OCI-LY7 (cell line): ENCODE measurements at regions not wholly inside any gene's neighbourhood (a gene's known extent, or its start where the extent isn't known, plus 50 kb on each side); places are given as distances from the start of the nearest gene placed in this dataset.

Experiments used
- EZH2phosphoT487 ChIP-seq: fragments of 200-600 bp; sonication (generic); IDR thresholded peaks from 2 replicates; pipeline ENCODE4 v1.6.1; 2018; ENCODE audit warnings: low read depth, borderline replicate concordance, mild to moderate bottlenecking, mixed run types, antibody characterized with exemption, low read length, moderate library complexity, mixed read lengths
- TF ChIP-seq, protein P1 (sequence below): fragments of 200-600 bp; sonication (generic); conservative IDR thresholded peaks from 2 replicates; pipeline ENCODE4 v1.5.1; 2014; ENCODE audit warnings: mild to moderate bottlenecking, antibody characterized with exemption, low read length, moderate library complexity, mixed read lengths

DNA sequence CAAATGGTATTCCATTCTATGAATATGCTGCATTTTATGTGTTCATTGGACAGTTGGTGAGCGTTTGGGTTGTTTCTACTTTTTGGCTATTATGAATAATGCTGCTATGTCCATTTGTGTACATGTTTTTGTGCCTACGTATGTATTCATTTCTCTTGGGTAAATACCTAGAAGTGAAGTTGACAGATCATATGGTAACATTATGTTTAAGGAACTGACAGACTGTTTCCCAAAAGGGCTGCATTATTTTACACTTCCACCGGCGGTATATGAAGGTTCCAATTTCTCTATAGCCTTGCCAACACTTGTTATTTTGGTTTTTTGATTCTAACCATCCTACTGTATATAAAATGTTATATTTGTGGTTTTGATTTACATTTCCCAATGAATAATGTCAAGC is 703.9 kb upstream of the CDH2 start:
- TF ChIP-seq, protein P1, sequence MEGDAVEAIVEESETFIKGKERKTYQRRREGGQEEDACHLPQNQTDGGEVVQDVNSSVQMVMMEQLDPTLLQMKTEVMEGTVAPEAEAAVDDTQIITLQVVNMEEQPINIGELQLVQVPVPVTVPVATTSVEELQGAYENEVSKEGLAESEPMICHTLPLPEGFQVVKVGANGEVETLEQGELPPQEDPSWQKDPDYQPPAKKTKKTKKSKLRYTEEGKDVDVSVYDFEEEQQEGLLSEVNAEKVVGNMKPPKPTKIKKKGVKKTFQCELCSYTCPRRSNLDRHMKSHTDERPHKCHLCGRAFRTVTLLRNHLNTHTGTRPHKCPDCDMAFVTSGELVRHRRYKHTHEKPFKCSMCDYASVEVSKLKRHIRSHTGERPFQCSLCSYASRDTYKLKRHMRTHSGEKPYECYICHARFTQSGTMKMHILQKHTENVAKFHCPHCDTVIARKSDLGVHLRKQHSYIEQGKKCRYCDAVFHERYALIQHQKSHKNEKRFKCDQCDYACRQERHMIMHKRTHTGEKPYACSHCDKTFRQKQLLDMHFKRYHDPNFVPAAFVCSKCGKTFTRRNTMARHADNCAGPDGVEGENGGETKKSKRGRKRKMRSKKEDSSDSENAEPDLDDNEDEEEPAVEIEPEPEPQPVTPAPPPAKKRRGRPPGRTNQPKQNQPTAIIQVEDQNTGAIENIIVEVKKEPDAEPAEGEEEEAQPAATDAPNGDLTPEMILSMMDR = no peak
- no peak for TF ChIP-seq EZH2phosphoT487
